ENCODE measurements at regions not wholly inside any gene's neighbourhood (a gene's known extent, or its start where the extent isn't known, plus 50 kb on each side); places are given as distances from the start of the nearest gene placed in this dataset.
"Not testable (repeated sequence)": the region's sequence is repeated elsewhere in the genome, so short reads cannot be mapped to it uniquely, and the experiment has no call there.

DNA sequence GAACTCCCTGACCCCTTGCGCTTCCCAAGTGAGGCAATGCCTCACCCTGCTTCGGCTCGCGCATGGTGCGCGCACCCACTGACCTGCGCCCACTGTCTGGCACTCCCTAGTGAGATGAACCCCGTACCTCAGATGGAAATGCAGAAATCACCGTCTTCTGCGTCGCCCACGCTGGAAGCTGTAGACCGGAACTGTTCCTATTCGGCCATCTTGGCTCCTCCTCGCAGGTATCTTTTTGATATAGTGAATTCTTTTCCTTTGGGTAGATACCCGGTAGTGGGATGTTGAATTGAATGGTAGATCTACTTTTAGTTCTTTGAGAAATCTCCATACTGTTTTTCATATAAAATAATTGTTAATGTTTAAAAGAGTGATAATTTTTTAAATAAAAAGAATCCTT, 57.9 kb upstream of the CENPE start:
- not testable (repeated sequence) for TF ChIP-seq SP1 (IDR thresholded peaks at IDR 0.05); MAX (IDR thresholded peaks at IDR 0.05); ZBTB33 (IDR thresholded peaks at IDR 0.05); RAD21 (IDR thresholded peaks at IDR 0.05); YY1 (IDR thresholded peaks at IDR 0.05); EGR1 (IDR thresholded peaks at IDR 0.05; ENCODE audit: low read depth in 2 of 2); GABPA (IDR thresholded peaks at IDR 0.05 in 1 of 2, conservative IDR thresholded peaks at IDR 0.05 in 1 of 2); HNF4A (conservative IDR thresholded peaks at IDR 0.05); RXRA (IDR thresholded peaks at IDR 0.05); TAF1 (conservative IDR thresholded peaks at IDR 0.05)
- TF ChIP-seq, protein P1, sequence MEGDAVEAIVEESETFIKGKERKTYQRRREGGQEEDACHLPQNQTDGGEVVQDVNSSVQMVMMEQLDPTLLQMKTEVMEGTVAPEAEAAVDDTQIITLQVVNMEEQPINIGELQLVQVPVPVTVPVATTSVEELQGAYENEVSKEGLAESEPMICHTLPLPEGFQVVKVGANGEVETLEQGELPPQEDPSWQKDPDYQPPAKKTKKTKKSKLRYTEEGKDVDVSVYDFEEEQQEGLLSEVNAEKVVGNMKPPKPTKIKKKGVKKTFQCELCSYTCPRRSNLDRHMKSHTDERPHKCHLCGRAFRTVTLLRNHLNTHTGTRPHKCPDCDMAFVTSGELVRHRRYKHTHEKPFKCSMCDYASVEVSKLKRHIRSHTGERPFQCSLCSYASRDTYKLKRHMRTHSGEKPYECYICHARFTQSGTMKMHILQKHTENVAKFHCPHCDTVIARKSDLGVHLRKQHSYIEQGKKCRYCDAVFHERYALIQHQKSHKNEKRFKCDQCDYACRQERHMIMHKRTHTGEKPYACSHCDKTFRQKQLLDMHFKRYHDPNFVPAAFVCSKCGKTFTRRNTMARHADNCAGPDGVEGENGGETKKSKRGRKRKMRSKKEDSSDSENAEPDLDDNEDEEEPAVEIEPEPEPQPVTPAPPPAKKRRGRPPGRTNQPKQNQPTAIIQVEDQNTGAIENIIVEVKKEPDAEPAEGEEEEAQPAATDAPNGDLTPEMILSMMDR (IDR thresholded peaks at IDR 0.05; ENCODE audit: low read depth, low read length, missing input control): not testable (repeated sequence)
- TF ChIP-seq, protein P2, sequence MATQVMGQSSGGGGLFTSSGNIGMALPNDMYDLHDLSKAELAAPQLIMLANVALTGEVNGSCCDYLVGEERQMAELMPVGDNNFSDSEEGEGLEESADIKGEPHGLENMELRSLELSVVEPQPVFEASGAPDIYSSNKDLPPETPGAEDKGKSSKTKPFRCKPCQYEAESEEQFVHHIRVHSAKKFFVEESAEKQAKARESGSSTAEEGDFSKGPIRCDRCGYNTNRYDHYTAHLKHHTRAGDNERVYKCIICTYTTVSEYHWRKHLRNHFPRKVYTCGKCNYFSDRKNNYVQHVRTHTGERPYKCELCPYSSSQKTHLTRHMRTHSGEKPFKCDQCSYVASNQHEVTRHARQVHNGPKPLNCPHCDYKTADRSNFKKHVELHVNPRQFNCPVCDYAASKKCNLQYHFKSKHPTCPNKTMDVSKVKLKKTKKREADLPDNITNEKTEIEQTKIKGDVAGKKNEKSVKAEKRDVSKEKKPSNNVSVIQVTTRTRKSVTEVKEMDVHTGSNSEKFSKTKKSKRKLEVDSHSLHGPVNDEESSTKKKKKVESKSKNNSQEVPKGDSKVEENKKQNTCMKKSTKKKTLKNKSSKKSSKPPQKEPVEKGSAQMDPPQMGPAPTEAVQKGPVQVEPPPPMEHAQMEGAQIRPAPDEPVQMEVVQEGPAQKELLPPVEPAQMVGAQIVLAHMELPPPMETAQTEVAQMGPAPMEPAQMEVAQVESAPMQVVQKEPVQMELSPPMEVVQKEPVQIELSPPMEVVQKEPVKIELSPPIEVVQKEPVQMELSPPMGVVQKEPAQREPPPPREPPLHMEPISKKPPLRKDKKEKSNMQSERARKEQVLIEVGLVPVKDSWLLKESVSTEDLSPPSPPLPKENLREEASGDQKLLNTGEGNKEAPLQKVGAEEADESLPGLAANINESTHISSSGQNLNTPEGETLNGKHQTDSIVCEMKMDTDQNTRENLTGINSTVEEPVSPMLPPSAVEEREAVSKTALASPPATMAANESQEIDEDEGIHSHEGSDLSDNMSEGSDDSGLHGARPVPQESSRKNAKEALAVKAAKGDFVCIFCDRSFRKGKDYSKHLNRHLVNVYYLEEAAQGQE (IDR thresholded peaks at IDR 0.05): not testable (repeated sequence)

All from liver (tissue), 3 donors.